ENCODE measurements at regions not wholly inside any gene's neighbourhood (a gene's known extent, or its start where the extent isn't known, plus 50 kb on each side); places are given as distances from the start of the nearest gene placed in this dataset.

GRCh38 chr13:24045597-24045996 lies 114.9 kb upstream of the SPATA13 start:
- Mint-ChIP-seq H3K36me3 (ENCODE audit: low read depth) (no peaks in the 10 kb centered on the region), H3K4me1 (ENCODE audit: low read depth) (peaks cover 25% of the 10 kb centered on the region), H3K4me3 (ENCODE audit: unreplicated experiment) (no peak overlapping the region), H3K9me3 (ENCODE audit: low read depth) (peaks cover 12% of the 10 kb centered on the region), H3K27me3 (ENCODE audit: low read depth) (no peaks in the 10 kb centered on the region), H3K27ac (ENCODE audit: unreplicated experiment) (no peak overlapping the region)
- no peak for DNase-seq (ENCODE audit: low spot score)
- no peak for TF ChIP-seq CTCF (IDR thresholded peaks at IDR 0.05)

- no peaks in the 10 kb centered on the region for H3K36me3 Mint-ChIP-seq (ENCODE audit: low read depth)
- H3K4me1 Mint-ChIP-seq (ENCODE audit: low read depth): peaks cover 29% of the 10 kb centered on the region
- H3K9me3 Mint-ChIP-seq (ENCODE audit: low read depth): peaks cover 12% of the 10 kb centered on the region
- no peak overlapping the region for H3K4me3 Mint-ChIP-seq (ENCODE audit: unreplicated experiment)
- no peaks in the 10 kb centered on the region for H3K27me3 Mint-ChIP-seq (ENCODE audit: low read depth)
- no peak for DNase-seq (ENCODE audit: low spot score)
- peak overlapping the region; percentile 59 for H3K27ac Mint-ChIP-seq (ENCODE audit: unreplicated experiment)
- no peak for TF ChIP-seq CTCF (IDR thresholded peaks at IDR 0.05)
Measured at GRCh38 chr13:24050292-24050711, 110.2 kb upstream of the SPATA13 start.

- Mint-ChIP-seq H3K27me3 (ENCODE audit: low read depth) (no peaks in the 10 kb centered on the region), H3K4me1 (ENCODE audit: low read depth) (peaks cover 27% of the 10 kb centered on the region), H3K27ac (ENCODE audit: unreplicated experiment) (no peak overlapping the region), H3K4me3 (ENCODE audit: unreplicated experiment) (no peak overlapping the region), H3K9me3 (ENCODE audit: low read depth) (peaks cover 12% of the 10 kb centered on the region), H3K36me3 (ENCODE audit: low read depth) (no peaks in the 10 kb centered on the region)
- no peak for TF ChIP-seq CTCF (IDR thresholded peaks at IDR 0.05)
- no peak for DNase-seq (ENCODE audit: low spot score)
Measured at GRCh38 chr13:24050796-24051715, 109.5 kb upstream of the SPATA13 start.

GRCh38 chr13:24052547-24053518 lies 107.7 kb upstream of the SPATA13 start:
- H3K27me3 Mint-ChIP-seq (ENCODE audit: low read depth): no peaks in the 10 kb centered on the region
- no peak overlapping the region for H3K4me3 Mint-ChIP-seq (ENCODE audit: unreplicated experiment)
- TF ChIP-seq CTCF (IDR thresholded peaks at IDR 0.05): no peak
- H3K27ac Mint-ChIP-seq (ENCODE audit: unreplicated experiment): peak overlapping the region; percentile 68
- peaks cover 27% of the 10 kb centered on the region for H3K4me1 Mint-ChIP-seq (ENCODE audit: low read depth)
- DNase-seq (ENCODE audit: low spot score): no peak
- no peaks in the 10 kb centered on the region for H3K9me3 Mint-ChIP-seq (ENCODE audit: low read depth)
- H3K36me3 Mint-ChIP-seq (ENCODE audit: low read depth): no peaks in the 10 kb centered on the region

Measured in chondrocyte (in vitro differentiated cells).